Testis (tissue), 2 donors: ENCODE measurements at regions not wholly inside any gene's neighbourhood (a gene's known extent, or its start where the extent isn't known, plus 50 kb on each side); places are given as distances from the start of the nearest gene placed in this dataset.

Experiments
- POLR2A ChIP-seq: fragments of 450-650 bp; IDR thresholded peaks from one replicate; pipeline ENCODE4 v1.6.1; 2017; ENCODE audit warnings: antibody characterized with exemption, mild to moderate bottlenecking, moderate library complexity
- TF ChIP-seq, protein P1 (sequence below), 3 experiments: fragments of 450-650 bp in 2 of 3; fragments of 200-600 bp in 1 of 3; sonication (generic) in 1 of 3; IDR thresholded peaks; one replicate each; pipeline ENCODE4 v1.5.1; 2016 to 2019; ENCODE audit warnings: antibody characterized with exemption in 3 of 3, mild to moderate bottlenecking in 2 of 3, moderate library complexity in 1 of 3

DNA sequence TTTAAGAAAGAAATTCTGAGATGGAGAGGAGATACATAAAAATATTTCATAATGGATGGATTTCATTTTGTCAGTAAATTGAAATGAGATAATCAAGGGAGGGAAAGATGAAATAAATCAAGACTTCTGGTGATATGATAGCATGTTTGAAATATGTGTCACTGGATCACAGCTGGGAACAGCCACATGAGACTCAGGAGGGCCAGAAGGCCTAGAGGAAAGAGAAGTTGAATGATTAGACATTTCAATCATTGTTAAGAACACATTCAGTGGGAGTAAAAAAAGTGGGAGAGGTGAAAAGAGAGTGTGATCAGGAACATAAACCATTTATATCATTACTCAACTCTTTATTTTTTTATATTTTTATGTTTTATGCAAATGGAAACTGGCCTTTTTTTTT is 933.4 kb downstream of the KCNJ2 start:
- TF ChIP-seq, protein P1, sequence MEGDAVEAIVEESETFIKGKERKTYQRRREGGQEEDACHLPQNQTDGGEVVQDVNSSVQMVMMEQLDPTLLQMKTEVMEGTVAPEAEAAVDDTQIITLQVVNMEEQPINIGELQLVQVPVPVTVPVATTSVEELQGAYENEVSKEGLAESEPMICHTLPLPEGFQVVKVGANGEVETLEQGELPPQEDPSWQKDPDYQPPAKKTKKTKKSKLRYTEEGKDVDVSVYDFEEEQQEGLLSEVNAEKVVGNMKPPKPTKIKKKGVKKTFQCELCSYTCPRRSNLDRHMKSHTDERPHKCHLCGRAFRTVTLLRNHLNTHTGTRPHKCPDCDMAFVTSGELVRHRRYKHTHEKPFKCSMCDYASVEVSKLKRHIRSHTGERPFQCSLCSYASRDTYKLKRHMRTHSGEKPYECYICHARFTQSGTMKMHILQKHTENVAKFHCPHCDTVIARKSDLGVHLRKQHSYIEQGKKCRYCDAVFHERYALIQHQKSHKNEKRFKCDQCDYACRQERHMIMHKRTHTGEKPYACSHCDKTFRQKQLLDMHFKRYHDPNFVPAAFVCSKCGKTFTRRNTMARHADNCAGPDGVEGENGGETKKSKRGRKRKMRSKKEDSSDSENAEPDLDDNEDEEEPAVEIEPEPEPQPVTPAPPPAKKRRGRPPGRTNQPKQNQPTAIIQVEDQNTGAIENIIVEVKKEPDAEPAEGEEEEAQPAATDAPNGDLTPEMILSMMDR (IDR thresholded peaks at IDR 0.05), result no peak
- no peak for TF ChIP-seq POLR2A
